Hindlimb muscle (tissue), 1 donor: ENCODE measurements at regions not wholly inside any gene's neighbourhood (a gene's known extent, or its start where the extent isn't known, plus 50 kb on each side); places are given as distances from the start of the nearest gene placed in this dataset.
A peak's percentile ranks its signal among the peaks of the same experiment; 100 is the strongest.

Experiments
- DNase-seq: peaks from one replicate; pipeline ENCODE4 v3.0.0-alpha.2; 2013

DNA sequence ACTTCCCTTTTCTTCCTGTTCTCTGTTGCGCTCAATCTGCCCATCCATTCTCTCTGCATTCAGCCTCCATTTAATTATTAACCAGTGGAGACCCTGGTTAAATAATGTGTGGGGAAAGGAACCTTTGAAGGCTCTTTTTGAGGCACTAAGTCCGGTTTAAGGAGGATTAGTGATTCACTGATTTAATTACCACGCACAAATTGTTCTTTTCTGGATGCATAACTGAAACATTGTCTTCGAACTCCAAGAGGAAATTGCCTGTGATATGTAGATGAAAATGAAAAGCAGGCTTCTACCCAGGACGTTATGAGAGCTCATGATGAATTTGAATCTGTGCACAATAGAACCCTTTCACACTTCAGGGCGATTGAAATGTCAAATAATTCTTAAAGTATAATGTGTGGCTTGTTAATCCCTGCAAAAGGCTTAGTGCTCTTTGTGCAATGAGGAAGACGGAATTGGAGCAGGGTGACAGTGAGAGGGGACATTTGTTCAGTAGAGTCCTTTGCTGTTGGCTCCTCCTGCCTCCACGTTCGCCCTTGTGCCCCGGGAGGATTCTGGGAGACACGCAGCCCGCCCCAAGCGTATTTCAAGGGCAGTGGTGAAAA lies 51.1 kb upstream of the ZNF236 start:
- no peak for DNase-seq

DNA sequence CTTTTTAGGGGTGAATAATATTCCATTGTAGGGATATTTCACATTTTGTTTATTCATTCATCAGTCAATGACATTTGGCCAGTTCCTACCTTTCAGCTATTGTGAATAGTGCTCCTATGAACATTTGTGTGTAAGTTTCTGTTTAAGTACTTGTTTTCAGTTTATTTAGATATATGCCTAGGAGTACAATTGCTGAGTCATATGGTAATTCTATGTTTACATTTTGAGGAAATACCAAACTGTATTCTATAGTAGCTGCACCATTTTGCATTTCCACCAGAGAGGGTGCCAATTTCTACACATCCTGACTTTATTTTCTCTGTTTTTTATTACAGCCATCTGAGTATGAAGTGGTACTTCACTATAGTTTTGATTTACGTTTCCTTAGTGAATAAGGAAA lies 54.4 kb upstream of the ZNF236 start:
- no peak for DNase-seq

DNA sequence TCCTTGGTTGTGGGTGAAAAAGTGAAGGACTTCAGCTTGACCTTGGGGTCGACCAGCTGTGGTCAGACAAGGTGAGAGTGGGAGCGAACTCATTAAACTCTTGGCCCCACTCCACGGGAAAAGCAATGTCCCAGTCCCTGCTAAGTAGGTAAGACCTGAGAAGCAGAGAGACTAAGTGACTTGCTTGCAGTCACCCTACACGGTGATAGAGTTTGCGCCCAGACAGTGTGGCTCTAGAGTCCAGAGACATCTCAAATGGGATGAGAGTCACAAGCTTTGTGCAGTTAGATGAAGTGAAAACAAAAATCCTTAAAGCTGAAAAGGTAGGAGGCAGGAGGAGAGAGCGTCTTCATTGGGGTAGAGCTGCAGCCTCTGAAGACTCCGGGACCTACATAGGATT lies 55.9 kb upstream of the ZNF236 start:
- DNase-seq = no peak

DNA sequence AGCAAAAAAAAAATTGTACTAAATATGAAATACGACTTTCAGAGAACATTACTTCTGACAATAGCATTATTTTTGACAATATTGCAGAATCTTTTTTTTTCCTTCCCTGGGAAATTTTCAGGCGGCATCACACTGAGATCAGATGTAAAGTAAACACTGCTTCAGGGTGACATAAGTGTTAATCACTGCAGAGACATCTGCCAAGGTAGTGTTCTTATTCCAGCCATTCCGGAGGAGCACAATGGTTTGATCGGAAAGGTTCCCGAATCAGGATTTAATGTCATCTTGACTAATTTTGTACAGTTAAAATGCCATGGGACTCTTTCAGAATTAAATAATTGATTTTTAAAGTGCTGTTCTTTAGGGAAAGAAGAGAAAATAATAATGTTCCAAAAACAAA lies 56.7 kb upstream of the ZNF236 start:
- DNase-seq = no peak

DNA sequence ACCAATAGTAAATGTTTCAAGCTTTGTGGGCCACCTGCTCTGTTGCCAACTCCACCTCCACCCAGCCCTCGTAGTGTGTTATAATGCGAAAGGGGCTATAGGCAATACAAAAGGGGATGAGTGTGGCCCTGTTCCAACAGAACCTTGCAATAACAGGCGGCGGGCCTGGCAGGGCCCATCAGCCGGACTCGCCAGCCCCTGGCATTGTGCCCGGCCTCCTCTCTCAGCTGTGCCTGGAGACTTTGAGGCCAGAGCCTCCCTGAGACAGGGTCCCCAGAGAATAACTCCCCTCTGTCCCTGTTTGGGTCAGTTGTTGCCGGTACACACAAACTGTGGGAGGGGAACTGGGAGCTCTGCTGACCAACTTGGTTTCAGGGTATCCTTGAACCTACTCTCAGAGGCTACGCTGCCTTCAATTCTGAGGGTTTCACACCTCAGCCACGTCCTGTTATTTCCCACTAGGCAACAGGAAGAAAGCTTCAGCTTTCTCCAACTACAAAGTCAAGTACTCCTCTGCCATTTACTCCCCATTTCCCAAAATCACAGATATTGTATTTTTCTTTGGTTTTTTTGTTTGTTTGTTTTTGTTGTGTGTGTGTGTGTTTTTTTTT lies 58.0 kb upstream of the ZNF236 start:
- no peak for DNase-seq

DNA sequence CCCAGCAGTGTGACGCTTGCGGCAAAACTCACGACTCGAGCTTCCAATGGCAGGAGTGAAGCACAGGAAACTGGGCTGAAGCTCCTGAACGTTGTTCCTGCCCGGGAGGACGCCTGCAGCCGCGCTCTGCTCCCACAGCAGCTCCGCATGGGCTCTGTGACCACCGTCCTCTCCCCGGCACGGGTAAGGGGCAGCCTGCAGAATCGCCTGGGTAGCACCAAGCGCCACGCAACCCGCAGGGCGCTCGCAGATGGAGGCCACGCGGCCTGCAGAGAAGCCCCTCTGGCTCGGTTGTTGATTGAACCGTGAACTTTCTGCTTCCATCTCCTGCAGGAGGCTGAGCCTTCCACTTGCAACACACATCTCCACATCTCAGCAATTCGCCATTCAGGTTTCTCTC lies 63.3 kb upstream of the ZNF236 start:
- no peak for DNase-seq

DNA sequence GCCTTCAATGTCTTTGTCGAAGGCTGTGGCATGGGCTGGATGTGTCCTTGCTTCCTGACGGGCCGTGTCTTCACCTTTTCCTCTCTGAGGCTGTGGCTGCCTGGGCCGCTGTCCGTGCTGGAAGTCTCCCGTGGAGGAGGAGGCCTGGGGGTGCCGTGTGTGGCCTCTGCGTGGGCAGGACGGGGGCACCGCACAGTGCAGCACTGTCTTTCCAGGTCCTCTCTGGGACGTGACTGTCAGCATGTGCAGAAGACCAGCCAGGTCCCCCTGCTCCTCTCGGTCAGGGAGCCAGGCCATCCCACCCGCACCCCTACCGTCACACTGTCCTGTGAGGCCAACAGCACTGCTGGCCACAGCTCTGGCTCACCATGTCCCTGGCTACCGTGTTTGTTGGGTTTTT lies 64.4 kb upstream of the ZNF236 start:
- no peak for DNase-seq

DNA sequence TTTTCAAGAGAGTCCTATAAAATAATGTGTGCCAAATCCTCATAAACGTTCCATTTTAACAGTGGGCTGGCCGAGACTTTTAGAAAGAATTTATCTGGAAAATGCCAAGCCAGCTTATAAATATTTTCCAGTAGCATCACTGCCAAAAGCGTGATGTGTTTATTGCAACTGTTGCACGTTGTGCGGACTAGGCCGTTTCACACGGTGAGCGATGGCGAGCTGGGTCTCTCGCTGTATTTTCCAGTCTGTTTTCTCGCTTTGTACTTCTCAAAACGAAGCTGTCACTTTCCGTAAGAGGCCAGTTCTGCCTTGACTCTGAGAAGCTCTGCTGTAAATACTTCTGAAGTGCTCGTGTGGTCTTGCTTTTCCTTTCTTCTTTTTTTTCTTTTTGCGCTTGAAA lies 65.0 kb upstream of the ZNF236 start:
- DNase-seq = peak; percentile 71

DNA sequence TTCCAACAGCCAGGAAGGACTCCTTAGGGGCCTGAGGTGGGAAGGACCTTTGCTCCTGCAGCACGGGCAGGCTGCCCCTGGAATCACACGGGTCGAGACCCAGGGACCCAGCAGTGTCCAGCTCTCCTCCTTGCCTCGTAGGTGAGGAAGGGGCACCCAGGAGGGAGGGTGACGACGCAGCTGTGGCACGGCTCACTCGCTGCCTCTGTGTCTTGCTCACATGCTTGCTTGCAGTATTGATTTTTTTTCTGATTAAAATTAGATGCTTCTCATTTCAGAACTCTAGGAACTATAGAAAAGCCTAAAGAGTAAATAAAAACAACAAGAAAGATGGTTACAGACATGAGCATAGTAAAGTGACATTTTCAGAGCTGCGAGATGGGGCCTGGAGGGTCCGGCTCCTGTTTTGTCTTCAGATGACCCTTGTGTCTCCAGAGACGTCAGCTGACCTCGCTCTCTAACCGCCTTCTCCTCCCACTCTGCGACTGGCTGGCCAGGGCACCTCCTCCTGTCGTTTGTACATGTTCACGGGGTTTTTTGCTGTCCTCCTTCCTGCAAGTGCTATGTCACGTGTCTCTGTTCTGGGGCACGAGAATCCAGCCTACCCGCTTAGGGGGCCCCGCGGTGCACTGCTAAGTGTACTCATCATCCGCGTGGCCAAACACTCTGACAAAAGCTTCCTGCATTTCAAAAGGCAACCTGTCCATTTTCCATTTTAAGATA lies 65.7 kb upstream of the ZNF236 start:
- peak; percentile 43 for DNase-seq

DNA sequence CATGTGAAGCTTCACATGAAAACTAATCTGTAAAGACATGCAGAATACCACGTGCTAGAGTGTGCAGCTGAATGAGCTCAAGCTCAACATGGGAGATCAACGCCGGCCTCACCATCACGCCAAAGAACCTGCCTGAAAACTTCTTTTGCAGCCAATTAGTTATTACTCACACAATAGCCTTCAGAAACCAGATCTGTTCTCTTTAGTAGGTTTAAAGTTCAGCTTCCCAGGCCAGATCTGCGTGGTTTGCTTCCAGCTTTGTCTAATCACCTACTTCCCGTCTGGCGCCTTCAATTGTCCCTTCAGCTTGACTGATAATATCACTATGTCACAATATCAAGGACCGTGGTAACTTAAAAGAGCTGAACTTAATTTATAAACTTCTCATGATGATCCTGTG lies 68.0 kb upstream of the ZNF236 start:
- DNase-seq = no peak

DNA sequence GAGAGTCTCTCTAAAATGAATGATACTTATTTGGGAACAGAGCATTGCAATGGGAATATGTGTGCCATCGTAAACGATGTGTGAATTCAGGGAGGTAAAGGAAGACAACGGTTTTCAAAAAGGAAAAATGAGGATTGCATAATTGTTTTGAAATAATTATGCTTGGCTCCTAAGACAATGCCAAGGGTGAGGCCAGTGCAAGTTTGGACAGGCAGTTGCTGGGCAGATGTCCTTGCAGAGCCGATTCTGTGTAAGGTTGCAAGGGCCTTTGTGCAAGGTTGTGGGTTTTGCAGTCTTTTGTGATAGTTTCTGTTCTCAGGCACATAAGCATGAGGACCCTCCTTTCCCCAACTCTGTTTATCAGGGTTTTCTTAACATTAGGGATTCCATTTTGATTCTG lies 70.0 kb upstream of the ZNF236 start:
- no peak for DNase-seq

DNA sequence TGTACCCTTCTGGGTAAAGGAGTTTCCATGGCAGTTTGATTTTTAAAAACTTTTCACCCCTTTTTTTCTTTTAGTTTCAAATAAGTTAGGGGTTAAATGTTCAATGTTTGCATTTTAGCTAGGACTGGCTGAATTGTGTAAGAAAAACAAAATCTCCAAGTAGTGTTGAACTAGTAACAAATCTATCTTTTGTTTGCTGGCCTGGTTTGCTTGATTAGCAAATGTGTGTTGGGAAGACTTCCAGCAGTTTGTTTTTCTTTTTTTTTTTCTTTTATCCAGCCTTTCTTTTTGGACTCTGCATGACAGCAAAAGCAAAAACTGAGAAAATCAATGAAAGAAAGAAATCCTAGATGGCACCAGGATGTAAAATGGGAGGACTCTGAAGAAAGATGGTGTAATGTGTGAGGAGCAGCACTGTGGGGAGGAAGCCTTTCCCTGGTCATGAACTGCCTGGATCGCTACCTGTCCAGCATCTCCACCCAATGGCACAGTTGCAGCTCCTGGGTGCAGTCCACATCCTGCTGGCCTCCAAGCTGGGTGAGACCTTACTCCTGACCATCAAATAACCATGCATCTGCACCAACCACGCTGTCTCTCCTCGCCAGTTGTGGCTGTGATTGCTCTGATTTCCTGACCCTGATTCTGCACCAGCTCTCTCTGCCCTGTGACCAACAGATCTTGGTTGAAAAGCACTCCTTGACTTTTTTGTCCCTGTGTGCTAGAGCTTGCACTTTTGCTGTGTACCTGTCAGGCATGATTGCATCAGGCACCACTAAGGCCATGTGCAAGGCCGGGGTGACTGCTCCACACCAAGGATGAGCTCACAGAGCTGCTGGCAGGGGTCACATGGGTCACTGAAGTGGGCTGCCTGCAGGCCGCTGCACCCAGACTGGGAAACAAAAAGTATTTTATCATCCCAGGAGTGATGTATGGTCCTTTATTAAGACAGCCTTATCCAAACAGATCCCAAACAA lies 71.2 kb upstream of the ZNF236 start:
- no peak for DNase-seq

DNA sequence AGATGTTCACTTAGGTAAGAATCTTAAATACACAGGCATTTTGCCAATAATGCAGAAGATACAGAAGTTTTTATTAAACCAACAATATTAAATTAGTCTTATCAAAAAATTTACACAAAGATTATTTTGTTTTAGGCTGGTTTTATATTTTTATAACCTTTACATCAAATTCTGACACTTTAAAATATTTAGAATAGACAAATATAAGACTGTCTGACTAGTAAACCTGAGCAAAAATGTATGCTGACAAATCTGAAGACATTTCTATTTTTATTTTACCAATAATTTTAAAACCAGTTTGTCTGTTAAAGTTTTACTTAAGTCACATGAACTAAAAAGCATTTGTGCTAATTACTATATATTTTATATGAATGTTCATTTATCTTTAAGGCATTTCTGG lies 72.1 kb upstream of the ZNF236 start:
- no peak for DNase-seq

DNA sequence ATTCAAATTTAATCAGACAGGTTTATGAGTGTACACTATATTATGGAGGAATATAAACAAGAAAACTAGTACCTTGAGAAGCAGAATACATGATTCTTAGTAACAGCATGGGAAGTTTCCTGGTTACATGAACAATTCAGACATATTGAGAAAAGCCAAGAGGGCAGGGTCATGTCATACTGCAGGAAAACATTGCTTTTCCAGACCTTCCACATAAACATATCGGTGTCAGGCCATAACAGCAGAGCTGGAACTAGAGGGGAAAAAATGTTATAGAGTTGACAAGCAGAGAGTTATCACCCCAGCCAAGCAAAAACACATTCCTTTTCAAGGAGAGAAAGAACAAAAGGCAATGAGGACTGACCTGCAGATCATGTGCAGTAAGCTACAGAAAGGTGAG lies 74.7 kb upstream of the ZNF236 start:
- DNase-seq = no peak

DNA sequence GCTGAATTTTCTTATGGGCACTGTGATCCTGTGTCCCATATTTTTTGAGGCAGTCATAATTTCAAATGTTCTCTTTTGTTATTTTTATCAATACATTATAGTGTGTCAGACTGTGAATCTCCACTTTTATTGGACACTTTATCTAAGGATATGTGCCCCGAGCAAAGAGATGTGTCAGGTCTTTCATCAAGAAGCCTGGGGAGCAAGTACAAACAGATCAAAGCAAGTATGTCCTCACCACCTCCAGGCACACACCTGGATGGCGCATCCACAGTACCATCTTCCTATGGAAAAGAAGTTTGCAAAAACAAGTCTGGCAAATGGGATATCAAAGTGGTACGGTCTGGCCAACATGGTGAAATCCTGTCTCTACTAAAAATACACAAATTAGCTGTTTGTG lies 81.0 kb upstream of the ZNF236 start:
- DNase-seq = no peak

DNA sequence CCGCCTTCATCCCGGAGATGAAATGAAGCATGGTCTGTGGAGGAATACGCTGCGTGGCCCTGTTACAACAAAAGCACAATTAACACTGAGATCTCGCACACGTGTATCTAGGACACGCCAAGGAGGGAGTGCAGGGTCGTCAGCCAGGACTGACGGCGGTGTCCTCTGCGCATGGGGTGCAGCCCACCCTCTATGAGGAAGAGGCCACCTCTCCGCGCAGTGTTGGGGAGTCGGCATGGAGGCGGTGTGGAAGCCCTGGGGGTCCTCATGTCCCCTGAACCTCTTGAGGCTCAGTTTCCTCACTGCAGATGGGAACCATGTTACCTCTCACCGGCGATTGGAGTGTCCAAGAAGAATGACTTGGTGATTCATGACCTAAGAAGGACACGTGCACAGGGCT lies 86.0 kb upstream of the ZNF236 start:
- no peak for DNase-seq

DNA sequence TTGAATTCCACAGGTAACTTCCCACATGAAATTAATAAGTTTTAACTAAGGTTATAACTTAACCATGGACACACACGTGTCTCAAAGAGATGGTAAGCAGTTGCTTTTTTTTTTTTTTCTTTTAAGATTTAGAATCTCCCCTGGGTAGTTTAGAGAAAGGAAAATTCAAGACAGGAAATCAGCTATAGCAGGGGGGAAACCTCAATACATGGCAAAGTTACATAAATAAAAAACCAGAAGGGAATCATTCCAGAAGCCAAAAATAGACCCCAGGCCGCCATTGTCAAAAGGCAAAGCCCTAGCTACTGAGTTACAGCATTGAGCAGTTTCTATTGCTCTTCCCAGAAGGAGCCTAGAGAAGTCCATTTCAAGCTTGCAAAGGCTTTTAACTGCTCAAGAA lies 91.5 kb upstream of the ZNF236 start:
- no peak for DNase-seq

DNA sequence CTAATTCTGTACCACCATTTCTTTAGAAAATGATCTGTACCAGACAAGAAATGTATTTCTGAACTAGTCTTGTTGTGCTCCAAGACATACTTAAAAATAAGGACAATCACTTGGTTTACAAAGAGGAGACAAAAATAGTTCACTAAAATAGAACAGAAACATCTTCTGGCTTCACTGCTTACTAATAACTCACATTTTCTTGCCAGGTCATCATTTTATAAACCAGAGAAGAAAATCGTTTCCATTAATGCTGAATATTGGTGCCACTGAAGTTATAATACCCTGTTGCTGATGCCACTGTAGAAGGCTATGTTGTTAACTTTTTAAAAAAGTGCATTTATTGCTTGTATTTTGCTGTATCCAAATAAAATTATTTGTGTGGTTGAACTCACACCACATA lies 94.8 kb upstream of the ZNF236 start:
- DNase-seq = no peak

DNA sequence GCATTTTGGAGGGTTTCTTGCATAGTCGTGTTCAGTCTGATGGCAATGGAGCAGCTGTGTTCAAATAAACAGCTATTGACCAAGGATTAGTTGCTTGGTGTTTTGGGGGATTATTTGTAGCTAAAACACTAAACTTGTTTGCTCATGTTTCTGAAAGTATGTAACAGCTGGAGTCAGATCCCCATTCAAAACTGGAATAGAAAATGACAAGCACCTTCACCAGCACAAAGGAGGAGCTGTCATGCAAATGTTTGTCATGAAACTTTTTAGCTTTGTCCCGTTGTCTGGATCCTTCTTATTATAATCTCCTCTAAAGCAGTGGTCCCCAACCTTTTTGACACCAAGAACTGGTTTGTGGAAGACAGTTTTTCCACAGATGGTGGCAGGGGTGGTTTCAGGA lies 96.9 kb upstream of the ZNF236 start:
- DNase-seq = no peak

DNA sequence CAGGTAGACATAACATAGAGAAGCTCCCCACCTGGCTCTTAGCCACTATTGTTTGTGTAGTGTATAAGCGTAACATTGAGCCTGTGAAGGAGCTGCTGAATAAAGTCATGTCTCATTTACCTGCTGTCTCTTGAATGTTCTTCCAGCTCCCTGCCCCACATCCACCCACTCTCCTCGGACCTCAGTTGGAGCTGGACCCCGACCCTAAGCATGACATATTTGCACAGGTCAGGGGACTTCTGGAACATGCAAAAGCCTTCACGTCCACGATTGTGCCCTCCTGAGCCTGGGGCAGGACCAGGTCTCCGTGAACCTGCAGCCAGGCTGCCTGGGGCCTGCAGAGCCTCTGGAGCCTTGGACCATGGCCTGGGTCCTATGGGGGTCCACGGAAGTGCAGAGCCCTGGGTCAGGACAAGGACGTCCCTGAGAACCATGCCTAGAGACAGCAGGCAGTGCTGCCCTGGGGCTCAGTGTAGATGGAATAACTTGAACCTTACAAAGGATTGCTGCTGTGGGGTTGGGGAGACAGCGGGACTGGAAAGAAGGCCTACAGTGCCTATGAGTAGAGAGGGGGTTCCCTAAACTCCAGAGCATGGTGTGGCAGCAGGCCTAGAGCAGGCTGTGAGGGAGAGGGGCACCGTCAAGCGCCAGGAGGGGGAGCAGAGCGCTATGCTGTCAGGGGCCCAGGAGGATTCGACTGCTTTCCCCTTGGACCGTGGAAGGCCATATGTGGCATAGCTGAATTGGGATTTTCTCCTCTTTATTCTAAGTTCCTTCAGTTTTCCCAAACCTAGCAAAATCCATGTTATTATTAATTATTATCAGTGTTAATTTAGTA lies 99.9 kb upstream of the ZNF236 start:
- no peak for DNase-seq

DNA sequence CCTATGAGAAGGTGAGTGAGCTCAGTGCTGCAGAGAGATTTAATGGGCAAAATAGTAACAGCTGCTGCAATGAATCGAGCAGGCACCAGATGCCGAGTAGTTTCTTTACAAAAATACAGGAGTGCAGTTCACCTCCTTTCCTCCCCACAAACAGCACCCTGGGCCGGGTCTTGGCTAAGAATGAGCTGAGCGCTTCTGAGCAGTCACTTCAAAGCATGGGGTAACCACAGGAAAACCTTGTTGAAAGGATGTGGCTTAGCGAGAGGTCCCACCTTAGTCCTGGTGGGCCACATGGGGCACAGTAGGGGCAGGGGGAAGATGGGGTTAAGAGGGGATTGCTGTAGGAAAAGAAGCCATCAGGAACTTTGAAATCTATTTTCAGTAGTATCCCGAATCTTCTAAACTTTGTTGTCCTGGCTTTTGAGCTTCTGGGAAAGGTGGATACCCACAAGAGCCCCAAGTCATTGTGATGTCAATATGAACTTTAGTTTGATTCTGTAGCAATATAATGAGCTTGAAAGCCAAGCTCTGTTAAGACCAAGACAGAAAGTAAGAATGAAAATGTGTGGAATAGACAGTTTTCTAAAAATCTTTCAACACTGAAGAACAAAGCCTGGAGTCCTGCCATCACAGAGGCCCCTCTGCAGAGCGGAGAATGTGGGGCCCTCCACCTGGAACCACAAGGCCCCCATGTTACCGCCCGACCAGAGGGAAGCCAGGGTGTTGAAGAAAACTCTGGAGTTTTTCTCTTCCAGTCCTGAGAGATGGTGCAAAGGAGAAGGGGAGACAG lies 101.0 kb upstream of the ZNF236 start:
- no peak for DNase-seq
